Nephron (organoid): ENCODE measurements at regions not wholly inside any gene's neighbourhood (a gene's known extent, or its start where the extent isn't known, plus 50 kb on each side); places are given as distances from the start of the nearest gene placed in this dataset.

Source experiments
- H3K27ac Mint-ChIP-seq, 3 experiments: 2 replicates each; pipeline ENCODE4 v1.8.0; 2020; ENCODE audit warnings: mixed read lengths in 3 of 3, mild to moderate bottlenecking in 2 of 3, moderate library complexity in 1 of 3
- H3K27me3 Mint-ChIP-seq: 2 replicates; pipeline ENCODE4 v1.8.0; 2021; ENCODE audit warnings: low read depth, mild to moderate bottlenecking, moderate library complexity, mixed read lengths
- H3K36me3 Mint-ChIP-seq: 2 replicates; pipeline ENCODE4 v1.8.0; 2020; ENCODE audit warnings: low read depth, mixed read lengths
- H3K4me1 Mint-ChIP-seq: 2 replicates; pipeline ENCODE4 v1.8.0; 2020; ENCODE audit warnings: mixed read lengths
- H3K4me3 Mint-ChIP-seq, 3 experiments: 2 replicates each; pipeline ENCODE4 v1.8.0; 2020; ENCODE audit warnings: mild to moderate bottlenecking in 3 of 3, mixed read lengths in 3 of 3, moderate library complexity in 2 of 3
- H3K9me3 Mint-ChIP-seq: 2 replicates; pipeline ENCODE4 v1.8.0; 2020; ENCODE audit warnings: mixed read lengths
- TF ChIP-seq, protein P1 (sequence below), 3 experiments: fragments of 200-600 bp; sonication (generic); IDR thresholded peaks; one replicate each; pipeline ENCODE4 v1.5.0; 2021; ENCODE audit warnings: antibody characterized with exemption in 3 of 3; ENCODE audit not compliant: unreplicated experiment in 3 of 3

DNA sequence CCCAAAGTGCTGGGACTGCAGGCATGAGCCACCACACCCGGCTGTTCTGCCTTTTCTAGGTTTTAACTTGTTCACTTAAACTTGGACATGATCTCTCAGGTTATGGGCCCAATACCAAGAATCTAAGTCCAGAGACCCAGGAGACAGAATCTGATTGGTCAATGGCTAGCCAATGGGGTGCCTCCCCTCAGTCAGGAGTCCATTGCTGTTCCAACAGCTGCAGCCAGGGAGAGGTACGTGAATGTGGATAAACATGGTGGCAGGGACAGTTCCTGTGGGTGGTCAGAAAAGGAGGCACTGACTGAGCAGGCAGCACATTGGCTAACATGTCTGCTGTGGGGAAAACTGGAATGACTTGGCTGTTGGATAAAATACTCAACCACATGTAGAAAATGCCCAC is 140.3 kb downstream of the RPLP1 start:
- Mint-ChIP-seq H3K27me3 (peaks cover 30% of the 10 kb centered on the region), H3K4me1 (peaks cover 68% of the 10 kb centered on the region), H3K4me3 (no peak overlapping the region), H3K27ac (no peak overlapping the region), H3K36me3 (no peaks in the 10 kb centered on the region), H3K9me3 (peaks cover 3% of the 10 kb centered on the region)
- TF ChIP-seq, protein P1, sequence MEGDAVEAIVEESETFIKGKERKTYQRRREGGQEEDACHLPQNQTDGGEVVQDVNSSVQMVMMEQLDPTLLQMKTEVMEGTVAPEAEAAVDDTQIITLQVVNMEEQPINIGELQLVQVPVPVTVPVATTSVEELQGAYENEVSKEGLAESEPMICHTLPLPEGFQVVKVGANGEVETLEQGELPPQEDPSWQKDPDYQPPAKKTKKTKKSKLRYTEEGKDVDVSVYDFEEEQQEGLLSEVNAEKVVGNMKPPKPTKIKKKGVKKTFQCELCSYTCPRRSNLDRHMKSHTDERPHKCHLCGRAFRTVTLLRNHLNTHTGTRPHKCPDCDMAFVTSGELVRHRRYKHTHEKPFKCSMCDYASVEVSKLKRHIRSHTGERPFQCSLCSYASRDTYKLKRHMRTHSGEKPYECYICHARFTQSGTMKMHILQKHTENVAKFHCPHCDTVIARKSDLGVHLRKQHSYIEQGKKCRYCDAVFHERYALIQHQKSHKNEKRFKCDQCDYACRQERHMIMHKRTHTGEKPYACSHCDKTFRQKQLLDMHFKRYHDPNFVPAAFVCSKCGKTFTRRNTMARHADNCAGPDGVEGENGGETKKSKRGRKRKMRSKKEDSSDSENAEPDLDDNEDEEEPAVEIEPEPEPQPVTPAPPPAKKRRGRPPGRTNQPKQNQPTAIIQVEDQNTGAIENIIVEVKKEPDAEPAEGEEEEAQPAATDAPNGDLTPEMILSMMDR (IDR thresholded peaks at IDR 0.05; ENCODE audit: unreplicated experiment in 3 of 3), result no peak

DNA sequence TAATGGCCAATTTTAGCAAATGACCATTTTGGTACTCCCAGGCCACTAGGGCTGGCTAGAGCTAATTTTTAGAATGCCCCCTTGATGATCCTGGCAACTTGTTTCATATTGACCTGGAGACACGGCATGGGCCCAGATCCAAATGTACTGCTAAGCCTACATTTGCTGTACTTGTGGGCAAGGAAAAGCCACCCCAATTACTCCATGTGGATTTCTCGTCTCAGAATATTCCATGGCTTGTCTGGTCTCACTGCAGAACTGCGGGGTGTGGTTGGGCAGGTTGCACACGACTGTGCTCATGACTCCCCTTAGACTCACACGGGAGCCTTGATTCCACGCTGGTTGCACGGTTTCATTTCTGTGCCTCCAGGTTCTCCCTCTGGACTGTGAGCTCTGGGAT is 140.9 kb downstream of the RPLP1 start:
- Mint-ChIP-seq H3K9me3 (peaks cover 3% of the 10 kb centered on the region), H3K27me3 (peaks cover 32% of the 10 kb centered on the region), H3K27ac (peak overlapping the region in 2 of 3 experiments; percentile 38 to 79), H3K36me3 (no peaks in the 10 kb centered on the region), H3K4me3 (no peak overlapping the region), H3K4me1 (peaks cover 71% of the 10 kb centered on the region)
- TF ChIP-seq, protein P1 (IDR thresholded peaks at IDR 0.05; ENCODE audit: unreplicated experiment in 3 of 3), result no peak

GRCh38 chr15:69593981-69594966 is 141.7 kb downstream of the RPLP1 start:
- H3K27ac Mint-ChIP-seq, result peak overlapping the region; percentile 38 to 79 (median 73)
- H3K9me3 Mint-ChIP-seq, result peaks cover 3% of the 10 kb centered on the region
- H3K4me1 Mint-ChIP-seq, result peaks cover 73% of the 10 kb centered on the region
- peaks cover 40% of the 10 kb centered on the region for H3K27me3 Mint-ChIP-seq
- TF ChIP-seq, protein P1 (IDR thresholded peaks at IDR 0.05; ENCODE audit: unreplicated experiment in 3 of 3), result no peak
- H3K36me3 Mint-ChIP-seq, result no peaks in the 10 kb centered on the region
- peak overlapping the region; percentile 22 to 47 (median 43) for H3K4me3 Mint-ChIP-seq

- Mint-ChIP-seq H3K27ac (peak overlapping the region; percentile 38 to 79 (median 73)), H3K9me3 (peaks cover 3% of the 10 kb centered on the region), H3K27me3 (peaks cover 47% of the 10 kb centered on the region), H3K4me1 (peaks cover 65% of the 10 kb centered on the region), H3K4me3 (peak overlapping the region in 2 of 3 experiments; percentile 14 to 43), H3K36me3 (no peaks in the 10 kb centered on the region)
- TF ChIP-seq, protein P1 (IDR thresholded peaks at IDR 0.05; ENCODE audit: unreplicated experiment in 3 of 3), result no peak
Measured at GRCh38 chr15:69595009-69595791, 142.6 kb downstream of the RPLP1 start.

GRCh38 chr15:69597061-69597592 is 144.5 kb downstream of the RPLP1 start:
- Mint-ChIP-seq H3K27ac (no peak overlapping the region), H3K4me3 (no peak overlapping the region), H3K36me3 (no peaks in the 10 kb centered on the region), H3K27me3 (peaks cover 44% of the 10 kb centered on the region), H3K9me3 (peaks cover 3% of the 10 kb centered on the region), H3K4me1 (peaks cover 46% of the 10 kb centered on the region)
- TF ChIP-seq, protein P1 (IDR thresholded peaks at IDR 0.05; ENCODE audit: unreplicated experiment in 3 of 3), result no peak
